HG03060 (cell line): ENCODE measurements at regions not wholly inside any gene's neighbourhood (a gene's known extent, or its start where the extent isn't known, plus 50 kb on each side); places are given as distances from the start of the nearest gene placed in this dataset.
"Not testable (repeated sequence)": the region's sequence is repeated elsewhere in the genome, so short reads cannot be mapped to it uniquely, and the experiment has no call there.

ENCODE experiments used
- ATAC-seq: cut with Tn5 transposase; IDR thresholded peaks from one replicate; pipeline ENCODE4 v1.9.1; 2021; ENCODE audit warnings: low read depth, moderate number of reproducible peaks; ENCODE audit not compliant: unreplicated experiment

DNA sequence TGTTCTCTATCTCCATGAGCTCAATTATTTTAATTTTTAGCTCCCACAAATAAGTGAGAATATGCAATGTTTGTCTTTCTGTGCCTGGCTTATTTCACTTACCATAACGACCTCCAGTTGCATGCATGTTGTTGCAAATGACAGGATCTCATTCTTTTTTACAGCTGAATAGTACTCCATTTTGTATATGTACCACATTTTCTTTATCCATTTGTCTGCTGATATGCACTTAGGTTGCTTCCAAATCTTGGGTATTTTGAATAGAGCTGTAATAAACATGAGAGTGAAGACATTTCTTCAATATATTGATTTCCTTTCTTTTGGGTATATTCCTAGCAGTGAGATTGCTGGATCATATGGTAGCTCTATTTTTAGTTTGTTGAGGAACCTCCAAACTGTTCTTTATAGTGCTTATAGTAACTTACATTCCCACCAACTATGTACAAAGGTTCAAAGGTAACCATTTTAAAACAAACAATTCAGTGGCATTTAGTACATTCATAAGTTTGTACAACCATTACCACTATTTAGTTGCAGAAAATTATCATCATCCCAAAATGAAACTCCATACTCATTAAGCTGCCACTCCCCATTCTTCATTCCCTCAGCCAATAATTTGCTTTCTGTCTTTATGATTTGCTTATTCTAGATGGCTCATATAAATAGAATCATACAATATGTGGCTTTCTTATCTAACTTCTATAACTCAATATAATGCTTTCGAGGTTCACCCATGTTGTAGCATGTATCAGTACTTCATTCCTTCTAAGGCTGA, 255.9 kb upstream of the NFIA start:
- no peak for ATAC-seq

DNA sequence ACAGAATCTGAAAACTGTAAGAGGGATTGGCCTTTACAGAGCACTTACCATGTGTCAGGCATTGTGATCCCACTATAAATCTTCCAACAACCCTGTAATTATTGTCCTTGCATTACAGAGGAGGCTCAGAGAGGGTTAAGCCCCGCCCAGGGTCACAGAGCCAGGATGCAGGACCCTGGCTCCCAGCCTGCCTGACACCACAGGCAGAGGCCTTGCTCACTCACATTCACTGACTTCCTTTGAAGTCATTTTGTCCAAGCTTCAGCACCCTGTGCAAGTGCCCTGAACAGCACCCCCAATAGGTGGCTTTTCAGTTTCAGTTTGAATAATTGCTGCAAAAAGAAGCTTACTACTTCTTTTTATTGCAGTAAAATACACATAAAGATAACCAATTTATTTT, 256.8 kb upstream of the NFIA start:
- ATAC-seq = no peak

DNA sequence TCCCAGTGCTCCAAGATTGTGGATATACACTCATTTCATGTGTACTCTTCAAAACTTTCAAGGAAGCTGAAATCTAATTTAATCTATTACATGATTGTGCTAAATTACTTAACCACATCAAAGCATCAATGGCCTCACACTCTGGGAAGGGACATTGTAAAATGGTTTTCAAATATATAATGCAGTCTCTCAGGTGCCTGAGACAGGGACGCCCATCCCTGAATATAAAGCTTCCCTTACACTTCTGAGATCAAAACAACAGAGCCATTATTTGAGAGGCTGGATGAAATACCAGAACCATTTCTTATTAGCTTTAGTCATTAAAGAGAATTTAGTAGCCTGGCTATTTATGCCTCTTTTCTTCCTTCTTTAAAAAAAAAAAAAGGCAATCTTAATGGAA, 259.2 kb upstream of the NFIA start:
- no peak for ATAC-seq

DNA sequence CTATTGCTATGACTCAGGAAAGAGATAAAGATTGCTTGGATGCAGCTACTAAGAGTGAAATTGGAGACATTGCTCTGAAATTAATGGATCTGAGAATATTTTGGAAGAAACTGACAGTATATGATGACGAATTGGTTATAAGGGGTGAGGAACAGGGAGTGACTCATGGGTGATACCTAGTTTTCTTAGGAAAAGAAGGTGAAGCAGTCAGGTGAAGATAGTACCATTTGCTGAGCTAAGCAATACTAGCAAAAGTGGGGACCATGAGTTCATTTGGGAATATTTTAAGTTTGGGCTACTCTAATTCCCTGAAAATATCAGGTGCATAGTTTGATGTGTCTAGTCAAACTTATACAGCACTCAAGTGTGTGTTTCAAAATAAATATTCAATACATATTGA, 260.1 kb upstream of the NFIA start:
- ATAC-seq = no peak

DNA sequence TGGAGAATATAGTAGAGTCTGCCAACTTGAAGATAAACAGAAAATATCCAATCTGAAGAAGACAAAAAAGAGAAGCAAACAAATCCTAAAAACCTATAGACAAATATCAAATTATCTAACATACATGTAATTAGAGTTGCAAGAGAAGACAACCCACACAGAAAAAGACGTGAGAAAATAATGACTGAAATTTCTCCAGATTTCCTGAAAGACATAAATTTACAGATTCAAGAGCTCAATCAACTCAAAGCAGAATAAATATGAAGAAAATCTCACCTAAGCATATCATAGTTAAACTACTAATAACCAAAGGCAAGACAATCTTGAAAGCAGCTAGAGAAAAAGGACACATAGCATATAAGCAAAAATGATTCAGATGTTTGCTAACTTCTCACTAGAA, 261.2 kb upstream of the NFIA start:
- ATAC-seq = no peak

DNA sequence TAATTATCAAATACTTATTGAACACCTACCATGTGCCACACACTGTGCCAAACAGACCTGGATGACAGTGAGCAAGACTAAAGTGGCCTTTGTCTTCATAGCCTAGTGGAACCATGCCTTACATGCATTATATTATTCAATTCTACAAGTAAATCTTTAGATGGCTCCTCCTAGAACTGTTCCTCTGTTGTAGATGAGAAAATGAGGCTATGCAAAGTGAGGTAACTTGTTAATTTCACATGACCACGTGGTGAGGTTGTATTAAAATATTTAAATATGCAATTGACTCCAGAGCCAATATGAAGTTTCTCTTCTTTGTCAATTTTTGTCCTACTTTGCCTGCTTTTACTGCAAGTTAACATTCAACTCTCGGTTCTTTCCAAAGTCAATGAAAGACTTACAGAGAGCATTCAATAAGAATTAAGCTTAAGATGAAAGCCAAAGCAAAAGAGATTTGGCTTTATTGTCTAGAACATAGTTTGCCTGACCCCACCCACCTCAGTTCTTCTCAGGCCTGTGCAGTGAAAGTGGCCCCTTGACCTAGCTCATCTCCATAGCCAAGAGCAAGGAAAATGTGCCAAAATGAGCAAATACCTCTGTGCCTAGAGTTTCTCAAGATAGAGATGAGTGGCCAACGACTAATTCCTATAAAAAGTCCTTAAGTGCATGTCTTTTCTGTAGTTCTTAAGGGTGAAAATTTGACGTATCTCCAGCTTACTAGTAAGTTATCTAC, 263.2 kb upstream of the NFIA start:
- no peak for ATAC-seq

DNA sequence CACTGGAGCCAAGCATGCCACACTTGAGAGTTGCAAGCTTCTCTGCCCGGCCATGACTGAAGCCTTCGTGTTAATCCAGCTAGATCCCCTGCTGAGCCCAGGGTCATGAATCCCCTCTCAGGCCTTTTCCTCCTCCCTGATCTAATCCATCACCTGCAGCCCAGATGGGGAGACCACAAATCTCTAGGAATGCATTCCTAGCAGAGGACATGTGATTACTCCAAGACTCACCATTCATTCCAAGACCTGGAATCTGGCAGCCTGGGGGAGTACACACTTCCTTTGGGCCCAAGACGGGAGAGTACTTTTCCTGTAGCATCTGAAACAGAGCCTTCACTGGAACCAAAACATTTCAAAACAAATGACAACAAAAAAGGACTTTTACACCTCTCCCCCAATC, 269.3 kb upstream of the NFIA start:
- ATAC-seq = no peak

DNA sequence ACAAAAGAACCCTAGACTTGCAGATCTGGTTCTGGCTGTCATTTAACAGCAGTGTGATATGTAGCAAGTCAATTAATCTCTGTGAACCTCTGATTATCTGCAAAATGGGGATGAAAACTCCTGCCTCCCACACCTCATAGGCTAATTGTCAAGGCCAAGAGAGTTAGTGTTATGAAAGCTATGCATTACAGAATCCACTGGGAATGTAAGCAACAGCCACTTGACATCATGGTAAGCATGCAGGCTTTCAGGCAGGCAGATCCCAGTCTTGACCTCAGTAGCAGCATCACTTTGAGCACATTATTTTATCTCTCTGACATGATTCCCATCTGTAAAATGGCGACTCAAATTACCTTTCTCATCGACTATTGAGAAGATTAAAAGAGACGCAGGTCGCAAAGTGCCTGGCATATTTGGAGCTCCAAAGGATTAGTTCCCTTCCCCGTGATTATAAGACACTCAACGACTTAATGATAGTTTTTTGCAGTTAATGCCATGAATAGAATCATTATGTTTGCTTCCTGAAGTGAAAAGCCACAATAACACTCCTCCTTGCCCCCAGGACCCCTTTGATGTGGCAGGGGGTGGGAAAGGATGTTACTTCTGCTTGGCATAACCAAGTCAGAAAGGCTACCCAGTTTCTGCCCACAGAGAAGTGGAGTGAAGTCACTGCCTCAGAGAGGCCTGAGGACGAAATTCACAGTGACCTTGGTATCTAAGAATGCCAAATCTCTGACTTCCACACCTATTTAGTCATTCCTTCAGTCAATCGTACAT, 273.0 kb upstream of the NFIA start:
- no peak for ATAC-seq

DNA sequence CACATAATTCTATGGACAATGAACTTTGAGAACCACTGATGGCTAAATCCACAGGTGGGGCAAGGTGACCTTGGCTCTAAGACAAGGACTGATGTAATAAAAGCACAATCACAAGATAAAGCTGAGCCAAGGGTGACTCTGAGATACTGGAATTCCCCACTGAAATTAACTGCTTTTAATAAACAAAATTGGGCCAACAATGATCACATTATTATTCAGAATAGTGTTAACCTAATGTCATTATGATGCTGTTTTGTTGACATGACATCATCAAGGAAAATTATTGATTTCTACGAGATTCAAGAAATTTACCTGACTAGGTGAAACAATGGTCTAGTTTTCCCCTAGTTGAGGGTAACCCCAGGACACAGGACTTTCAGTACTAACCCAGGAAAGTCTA, 273.7 kb upstream of the NFIA start:
- ATAC-seq = no peak

DNA sequence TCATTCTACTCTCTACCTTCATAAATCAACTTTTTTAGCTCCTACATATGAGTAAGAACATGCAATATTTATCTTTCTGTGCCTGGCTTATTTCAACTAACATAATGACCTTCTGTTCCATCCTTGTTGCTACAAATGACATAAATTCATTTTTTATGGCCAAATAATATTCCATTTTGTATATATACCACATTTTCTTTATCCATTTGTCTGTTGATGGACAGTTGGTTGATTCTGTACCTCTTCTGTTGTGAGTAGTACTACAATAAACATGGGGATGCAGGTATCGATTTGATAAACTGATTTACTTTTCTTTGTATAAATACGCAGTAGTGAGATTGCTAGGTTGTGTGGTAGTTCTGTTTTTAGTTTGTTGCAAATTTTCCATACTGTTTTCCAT, 279.5 kb upstream of the NFIA start:
- ATAC-seq = no peak

DNA sequence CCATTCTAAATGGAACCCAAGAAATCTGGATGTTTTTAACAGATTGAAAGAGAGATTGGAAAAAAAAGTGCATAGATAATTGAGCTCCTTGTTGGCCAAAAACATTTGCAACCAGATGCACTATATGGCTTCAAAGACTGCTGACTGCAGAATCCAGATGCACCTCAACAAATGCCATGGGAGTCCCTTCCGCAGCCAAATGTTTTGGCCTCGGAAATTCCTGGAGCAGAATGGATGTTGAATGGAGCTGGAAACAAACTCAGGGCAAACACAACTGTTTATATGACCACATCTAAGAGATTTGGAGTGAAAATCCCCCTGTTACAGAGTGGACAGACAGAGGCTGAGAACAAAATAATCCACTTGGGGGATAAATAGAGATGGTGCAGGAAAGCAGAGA, 285.0 kb upstream of the NFIA start:
- no peak for ATAC-seq

DNA sequence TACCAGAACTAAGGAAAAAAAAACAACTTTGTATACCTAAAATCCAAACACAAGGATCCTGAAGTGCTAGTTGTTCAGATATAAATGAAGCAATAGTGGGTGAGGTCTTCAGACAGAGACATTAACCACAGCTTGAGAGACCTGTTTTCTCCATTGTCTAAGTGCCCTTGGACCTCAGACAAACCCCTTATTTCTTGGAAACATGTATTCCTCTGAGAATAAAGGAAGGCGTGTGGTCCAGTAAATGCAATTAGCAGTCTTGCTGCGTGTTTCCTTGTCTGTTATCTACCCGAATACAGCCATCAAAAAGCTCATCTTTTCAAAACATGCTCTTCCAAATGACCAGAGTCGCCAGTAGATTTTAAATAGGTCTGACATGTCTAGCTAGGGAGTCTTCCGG, 291.1 kb upstream of the NFIA start:
- no peak for ATAC-seq

DNA sequence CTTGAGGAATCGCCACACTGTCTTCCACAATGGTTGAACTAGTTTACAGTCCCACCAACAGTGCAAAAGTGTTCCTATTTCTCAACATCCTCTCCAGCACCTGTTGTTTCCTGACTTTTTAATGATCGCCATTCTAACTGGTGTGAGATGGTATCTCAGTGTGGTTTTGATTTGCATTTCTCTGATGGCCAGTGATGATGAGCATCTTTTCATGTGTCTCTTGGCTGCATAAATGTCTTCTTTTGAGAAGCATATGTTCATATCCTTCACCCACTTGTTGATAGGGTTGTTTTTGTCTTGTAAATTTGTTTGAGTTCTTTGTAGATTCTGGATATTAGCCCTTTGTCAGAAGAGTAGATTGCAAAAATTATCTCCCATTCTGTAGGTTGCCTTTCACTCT, 309.3 kb upstream of the NFIA start:
- not testable (repeated sequence) for ATAC-seq

DNA sequence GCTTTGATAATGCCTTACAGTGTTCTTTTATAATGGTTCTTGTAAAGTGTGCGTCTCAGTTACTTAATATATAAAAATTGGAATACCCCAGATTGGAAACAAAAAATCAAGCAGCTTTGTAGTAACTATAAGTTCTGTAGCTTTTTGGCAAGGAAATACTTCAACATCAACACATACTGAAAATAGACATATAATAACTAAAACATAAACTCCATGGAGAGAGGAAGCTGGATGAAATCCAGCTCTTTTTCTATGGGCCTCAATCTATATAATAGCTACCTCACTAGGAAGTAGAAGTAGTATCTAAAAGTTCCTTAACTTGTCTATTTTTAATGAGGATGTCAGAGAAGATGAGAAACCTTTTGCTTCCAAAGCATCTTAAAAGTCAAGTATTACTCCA, 313.3 kb upstream of the NFIA start:
- ATAC-seq = no peak

DNA sequence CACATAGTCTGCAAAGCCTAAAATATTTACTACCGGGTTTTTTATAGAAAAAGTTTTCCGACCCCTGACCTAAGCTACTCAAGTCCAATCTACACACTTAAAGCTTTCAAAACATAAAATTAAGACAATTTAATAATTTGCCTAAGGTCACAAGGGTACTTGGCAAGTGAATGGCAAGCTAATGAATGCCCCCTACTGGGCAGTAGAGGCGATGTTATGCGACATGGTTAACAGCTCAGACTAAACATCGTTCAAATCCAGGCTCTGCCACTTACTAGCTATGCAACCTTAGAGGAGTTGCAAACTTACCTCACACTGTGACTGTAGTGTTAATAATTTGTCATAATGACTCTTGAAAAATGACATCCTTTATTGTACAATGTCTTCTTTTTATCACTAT, 317.2 kb upstream of the NFIA start:
- no peak for ATAC-seq

DNA sequence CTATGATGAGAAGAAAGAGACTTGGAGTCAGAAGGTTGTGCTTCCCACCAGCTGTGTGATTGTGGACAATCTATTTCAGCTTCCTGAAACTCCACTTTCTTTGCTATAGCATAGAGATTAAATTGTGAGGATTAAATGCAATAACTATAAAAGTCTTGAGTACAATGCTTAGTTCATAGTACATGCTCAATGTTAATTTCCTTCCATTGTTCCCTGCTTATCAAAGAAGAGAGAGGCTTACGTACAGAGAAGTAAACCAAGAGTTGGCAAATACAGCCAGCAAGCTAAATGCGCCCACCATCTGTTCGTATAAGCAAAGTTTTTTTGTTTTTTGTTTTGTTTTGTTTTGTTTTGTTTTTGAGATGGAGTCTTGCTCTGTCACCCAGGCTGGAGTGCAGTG, 317.9 kb upstream of the NFIA start:
- no peak for ATAC-seq

DNA sequence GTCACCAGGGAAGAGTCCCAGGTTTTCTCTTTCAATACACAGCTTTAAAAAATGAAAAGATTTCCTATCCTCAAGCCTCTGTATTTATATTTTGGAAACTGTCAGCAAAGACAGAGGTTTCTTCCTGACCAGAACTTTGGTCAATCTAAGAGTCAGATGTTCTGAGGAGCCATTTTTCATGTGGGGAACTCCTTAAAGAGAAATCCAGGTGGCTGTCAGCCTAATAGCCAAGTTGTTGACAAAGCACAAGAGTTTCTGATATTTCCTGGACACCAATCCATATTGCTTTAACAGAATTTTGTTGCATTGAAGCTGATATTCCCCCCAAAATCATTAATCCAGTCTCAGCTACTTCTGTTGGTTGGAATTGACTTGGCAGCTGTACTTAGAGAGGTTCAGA, 318.6 kb upstream of the NFIA start:
- ATAC-seq = no peak

DNA sequence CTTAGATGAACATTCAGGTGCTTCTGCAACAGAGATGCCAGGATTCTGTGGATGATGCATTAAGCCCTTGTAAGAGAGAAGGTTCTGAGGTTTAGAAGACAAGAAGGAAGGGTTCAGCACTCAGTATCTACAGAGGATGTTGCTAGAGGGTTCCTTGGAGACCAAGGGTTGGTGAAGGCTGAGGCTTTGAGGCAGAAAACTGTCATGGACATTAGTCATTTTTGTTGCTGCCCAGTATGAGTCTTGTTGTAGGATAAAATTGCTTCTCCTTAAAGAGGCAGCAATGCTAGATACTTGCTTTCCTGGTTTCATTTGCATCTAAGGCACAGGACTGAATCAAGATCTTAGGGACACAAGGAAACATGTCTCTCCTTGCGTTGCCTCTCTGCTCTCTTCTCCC, 319.4 kb upstream of the NFIA start:
- no peak for ATAC-seq

DNA sequence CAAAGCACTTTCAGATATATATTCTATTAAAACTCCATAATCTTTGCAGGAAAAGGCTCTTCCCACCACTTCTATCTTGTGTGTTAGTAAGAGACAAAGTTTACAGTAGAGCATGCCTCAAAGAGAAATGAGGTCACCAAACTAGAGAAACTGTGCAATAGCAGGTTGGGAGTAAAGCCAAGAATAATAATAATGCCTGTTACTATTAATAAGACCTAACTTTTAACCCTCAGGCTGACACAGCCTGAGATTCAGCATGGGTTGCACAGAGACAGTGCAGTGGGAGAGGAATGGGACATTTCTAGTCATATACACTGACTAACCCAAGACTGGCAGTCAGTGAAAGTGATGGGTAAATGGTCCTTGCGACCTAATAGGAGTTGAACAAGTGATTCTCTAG, 320.2 kb upstream of the NFIA start:
- ATAC-seq = no peak

DNA sequence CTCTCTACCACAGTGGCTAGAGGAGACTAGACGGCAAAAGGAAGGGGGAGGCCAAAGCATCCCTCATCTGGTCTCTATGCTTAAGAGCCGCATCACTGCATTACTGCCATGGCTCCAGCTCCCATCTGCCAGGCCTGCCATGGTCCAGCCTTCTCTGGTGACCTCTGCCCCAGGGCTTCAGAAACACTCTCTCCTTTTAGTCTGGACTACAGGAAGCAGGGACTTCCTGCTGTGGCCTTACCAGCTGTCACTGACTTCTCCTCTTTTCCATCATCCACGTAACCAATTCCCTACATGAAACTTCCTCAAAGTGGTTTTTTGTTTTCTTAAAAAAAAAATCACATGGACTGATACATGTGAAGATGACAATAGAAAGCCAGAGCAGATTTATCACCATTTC, 323.1 kb upstream of the NFIA start:
- no peak for ATAC-seq

DNA sequence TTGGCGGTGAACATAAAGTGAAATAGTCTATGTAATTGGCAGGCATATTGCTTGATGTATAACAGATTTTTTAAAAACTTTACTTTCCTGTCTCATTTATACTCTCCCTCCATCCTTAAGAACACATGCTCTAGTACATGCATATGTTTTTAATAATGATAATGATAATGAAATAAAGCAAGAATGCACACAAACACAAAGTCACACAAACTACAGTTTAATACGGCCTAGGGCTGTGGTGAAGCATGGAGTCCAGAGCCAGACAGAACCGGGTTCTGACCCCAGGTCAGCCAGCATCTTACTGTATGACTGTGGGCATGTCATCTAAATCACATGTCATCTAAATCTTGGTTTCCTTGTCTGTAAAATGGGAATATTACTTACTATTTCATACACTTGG, 324.9 kb upstream of the NFIA start:
- no peak for ATAC-seq
